Epithelial cell of esophagus (primary cell): ENCODE measurements at regions not wholly inside any gene's neighbourhood (a gene's known extent, or its start where the extent isn't known, plus 50 kb on each side); places are given as distances from the start of the nearest gene placed in this dataset.

Experiments
- DNase-seq: peaks from one replicate; pipeline ENCODE4 v3.0.0; 2010; ENCODE audit warnings: low read depth
- H3K4me3 ChIP-seq: 2 replicates; pipeline ENCODE4 v1.5.1; 2011; ENCODE audit warnings: mild to moderate bottlenecking, low read length, control low read depth
- CTCF ChIP-seq: IDR thresholded peaks from 2 replicates; pipeline ENCODE4 v1.5.1; 2011; ENCODE audit warnings: low read depth, mild to moderate bottlenecking, low read length, control low read depth, inconsistent platforms; ENCODE audit not compliant: insufficient read depth; ENCODE audit errors: missing control alignments

DNA sequence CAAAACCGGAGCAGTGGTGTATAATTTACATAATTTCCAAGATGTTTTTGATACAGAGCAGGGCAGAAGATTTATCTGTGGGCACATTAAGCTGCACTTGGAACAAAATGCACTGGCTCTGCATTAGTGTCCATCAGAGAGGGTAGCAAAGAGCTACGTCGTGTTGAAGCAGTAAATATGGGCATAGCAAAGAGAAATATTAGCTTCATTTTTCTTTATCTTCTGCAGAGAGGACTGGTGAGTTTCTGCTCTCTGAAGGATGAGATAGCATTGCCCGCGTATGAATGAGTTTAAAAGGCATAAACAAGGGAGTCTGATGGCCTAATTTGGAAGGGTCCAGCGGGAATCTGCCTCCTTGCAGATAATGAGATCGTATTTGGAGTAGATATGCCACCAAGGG is 227.8 kb upstream of the CDH11 start:
- no peak overlapping the region for H3K4me3 ChIP-seq
- no peak for TF ChIP-seq CTCF
- DNase-seq, result no peak

GRCh38 chr16:65343556-65343955 is 221.7 kb upstream of the CDH11 start:
- DNase-seq, result no peak
- H3K4me3 ChIP-seq, result no peak overlapping the region
- TF ChIP-seq CTCF, result no peak

DNA sequence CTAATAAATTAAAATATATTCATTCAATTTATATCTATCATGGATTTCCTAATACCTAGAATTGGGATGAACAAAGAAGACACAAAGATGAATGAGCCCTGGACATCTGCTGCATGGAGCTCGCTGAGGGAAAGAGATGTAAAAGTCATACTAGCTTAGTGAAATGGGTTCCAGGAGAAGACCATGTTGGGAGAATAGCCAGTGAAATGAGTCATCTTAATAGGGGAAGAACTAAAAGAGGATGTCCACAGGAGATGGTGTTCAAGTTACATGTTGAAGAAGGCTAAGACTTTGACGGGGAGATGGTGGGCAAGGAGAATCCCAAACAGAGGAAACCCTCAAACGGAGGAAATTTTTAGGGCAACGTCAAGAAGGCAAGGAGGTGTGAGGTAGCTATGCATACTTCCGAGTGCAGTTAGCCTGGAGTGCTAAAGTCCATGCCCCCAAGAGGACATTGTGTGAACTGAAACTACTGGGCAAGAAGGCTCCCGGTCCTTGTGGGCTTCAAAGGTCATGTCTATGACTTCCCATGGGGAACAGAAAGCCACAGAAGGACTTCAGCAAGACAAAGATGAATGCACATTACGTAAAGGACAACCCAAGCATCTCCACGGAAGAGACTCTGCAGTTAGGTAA is 220.5 kb upstream of the CDH11 start:
- DNase-seq, result no peak
- no peak overlapping the region for H3K4me3 ChIP-seq

GRCh38 chr16:65339062-65339461 is 217.2 kb upstream of the CDH11 start:
- H3K4me3 ChIP-seq, result no peak overlapping the region
- TF ChIP-seq CTCF, result no peak
- no peak for DNase-seq

More for the DNA sequence above, 220.5 kb upstream of the CDH11 start:
- TF ChIP-seq CTCF, result no peak

GRCh38 chr16:65336160-65336559 is 214.3 kb upstream of the CDH11 start:
- H3K4me3 ChIP-seq, result no peak overlapping the region
- peak; percentile 66 for DNase-seq
- TF ChIP-seq CTCF, result no peak

DNA sequence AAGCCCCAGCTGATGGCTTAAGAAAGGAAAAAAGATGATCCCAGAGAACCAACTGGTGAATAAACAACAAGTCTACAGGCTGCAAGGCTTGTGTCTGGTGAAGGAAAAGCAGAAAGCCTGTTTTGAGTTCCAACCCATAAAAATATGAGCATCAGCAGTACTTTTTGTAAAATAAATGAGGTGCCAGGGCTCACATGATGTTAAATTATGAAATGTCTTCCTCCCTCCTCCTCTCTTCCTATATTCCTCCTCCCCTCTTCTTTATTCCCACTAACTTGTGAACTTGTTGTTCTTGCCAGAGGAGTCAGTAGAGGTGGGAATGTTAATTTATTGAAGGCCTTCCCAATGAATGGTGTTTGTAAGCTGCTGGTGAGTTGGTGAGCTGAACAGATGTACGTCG is 212.2 kb upstream of the CDH11 start:
- no peak overlapping the region for H3K4me3 ChIP-seq
- no peak for TF ChIP-seq CTCF
- no peak for DNase-seq

GRCh38 chr16:65333283-65333682 is 211.4 kb upstream of the CDH11 start:
- no peak for TF ChIP-seq CTCF
- DNase-seq, result no peak
- no peak overlapping the region for H3K4me3 ChIP-seq
